Trophoblast cell (in vitro differentiated cells and primary cell): ENCODE measurements at regions not wholly inside any gene's neighbourhood (a gene's known extent, or its start where the extent isn't known, plus 50 kb on each side); places are given as distances from the start of the nearest gene placed in this dataset.

Source experiments
- DNase-seq, 2 donors: peaks; one replicate each; pipeline ENCODE4 v3.0.0-alpha.2; 2016
- H2AFZ ChIP-seq: 2 replicates; pipeline ENCODE4 v1.6.1; 2013; ENCODE audit warnings: low read length, moderate library complexity, mild to moderate bottlenecking; ENCODE audit not compliant: insufficient read depth, poor library complexity
- H2AK5ac ChIP-seq: 2 replicates; pipeline ENCODE4 v1.6.1; 2013; ENCODE audit warnings: mild to moderate bottlenecking, low read length
- H2BK120ac ChIP-seq: 2 replicates; pipeline ENCODE4 v1.6.1; 2013; ENCODE audit warnings: low read length, mild to moderate bottlenecking, moderate library complexity; ENCODE audit not compliant: insufficient read depth, poor library complexity
- H2BK12ac ChIP-seq: 2 replicates; pipeline ENCODE4 v1.6.1; 2013; ENCODE audit warnings: mild to moderate bottlenecking, low read length, moderate library complexity
- H2BK5ac ChIP-seq: 2 replicates; pipeline ENCODE4 v1.6.1; 2013; ENCODE audit warnings: low read length, low read depth, moderate library complexity, mild to moderate bottlenecking; ENCODE audit not compliant: poor library complexity
- H3K14ac ChIP-seq: 2 replicates; pipeline ENCODE4 v1.6.1; 2013; ENCODE audit warnings: mild to moderate bottlenecking, low read length
- H3K18ac ChIP-seq: 2 replicates; pipeline ENCODE4 v1.6.1; 2013; ENCODE audit warnings: mild to moderate bottlenecking, low read length
- H3K23ac ChIP-seq: 2 replicates; pipeline ENCODE4 v1.6.1; 2013; ENCODE audit warnings: low read length
- H3K27ac ChIP-seq: 2 replicates; pipeline ENCODE4 v1.5.1; 2013; ENCODE audit warnings: low read depth, mild to moderate bottlenecking, inconsistent platforms, low read length, moderate library complexity
- H3K27me3 ChIP-seq: 2 replicates; pipeline ENCODE4 v1.6.1; 2013; ENCODE audit warnings: inconsistent platforms, mild to moderate bottlenecking, low read length, moderate library complexity; ENCODE audit not compliant: insufficient read depth
- H3K36me3 ChIP-seq, 2 experiments: 1 replicate in 1 of 2; 2 replicates in 1 of 2; pipeline ENCODE4 v1.6.1; 2013; ENCODE audit warnings: low read length in 2 of 2, mild to moderate bottlenecking in 2 of 2, moderate library complexity in 1 of 2; ENCODE audit not compliant: insufficient read depth in 2 of 2, control insufficient read depth in 1 of 2
- H3K4ac ChIP-seq: 2 replicates; pipeline ENCODE4 v1.6.1; 2013; ENCODE audit warnings: low read depth, mild to moderate bottlenecking, low read length, moderate library complexity
- H3K4me1 ChIP-seq, 2 experiments: 1 replicate in 1 of 2; 2 replicates in 1 of 2; pipeline ENCODE4 v1.6.1; 2013; ENCODE audit warnings: low read length in 2 of 2, mild to moderate bottlenecking in 2 of 2, moderate library complexity in 1 of 2; ENCODE audit not compliant: insufficient read depth in 2 of 2, control insufficient read depth in 1 of 2
- H3K4me2 ChIP-seq: 2 replicates; pipeline ENCODE4 v1.6.1; 2013; ENCODE audit warnings: inconsistent platforms, mild to moderate bottlenecking, low read length, moderate library complexity
- H3K4me3 ChIP-seq: 2 replicates; pipeline ENCODE4 v1.5.1; 2013; ENCODE audit warnings: mild to moderate bottlenecking, low read depth, low read length, inconsistent platforms
- H3K79me1 ChIP-seq: one replicate; pipeline ENCODE4 v1.6.1; 2013; ENCODE audit warnings: low read length
- H3K79me2 ChIP-seq: 2 replicates; pipeline ENCODE4 v1.6.1; 2013; ENCODE audit warnings: low read length, mild to moderate bottlenecking; ENCODE audit not compliant: control insufficient read depth, insufficient read depth, poor library complexity
- H3K9ac ChIP-seq: 2 replicates; pipeline ENCODE4 v1.6.1; 2013; ENCODE audit warnings: mild to moderate bottlenecking, low read length
- H3K9me3 ChIP-seq: 2 replicates; pipeline ENCODE4 v1.6.1; 2013; ENCODE audit warnings: low read depth, mild to moderate bottlenecking, control low read depth, inconsistent platforms, low read length; ENCODE audit not compliant: insufficient read depth
- H4K12ac ChIP-seq: 2 replicates; pipeline ENCODE4 v1.6.1; 2013; ENCODE audit warnings: low read depth, mild to moderate bottlenecking, low read length, moderate library complexity
- H4K8ac ChIP-seq: 2 replicates; pipeline ENCODE4 v1.6.1; 2013; ENCODE audit warnings: low read depth, mild to moderate bottlenecking, low read length, moderate library complexity
- H4K91ac ChIP-seq: one replicate; pipeline ENCODE4 v1.6.1; 2013; ENCODE audit warnings: low read depth, mild to moderate bottlenecking, low read length, moderate library complexity
- WGBS: extraction: QIAGEN DNeasy Blood & Tissue Kit; methylation state at CpG from one replicate; pipeline ENCODE4 v1.1.7; 2013; ENCODE audit warnings: missing lambda C conversion rate; ENCODE audit not compliant: insufficient read length, insufficient coverage; ENCODE audit errors: extremely low coverage; 5-methylcytosine and 5-hydroxymethylcytosine counted together

GRCh38 chr5:39541920-39542319, 117.1 kb upstream of the DAB2 start:
- no peak overlapping the region for H3K4ac ChIP-seq

GRCh38 chr5:39539470-39539869, 114.7 kb upstream of the DAB2 start:
- Histone ChIP-seq H4K91ac (peak overlapping the region; percentile 83), H3K23ac (no peak overlapping the region), H3K9ac (no peak overlapping the region), H2BK12ac (no peak overlapping the region), H3K9me3 (no peaks in the 10 kb centered on the region), H2BK5ac (no peak overlapping the region), H4K8ac (peak overlapping the region; percentile 65), H3K4me2 (no peak overlapping the region), H2BK120ac (peak overlapping the region; percentile 31), H3K4ac (no peak overlapping the region), H3K79me1 (peaks cover 2% of the 10 kb centered on the region), H3K79me2 (no peaks in the 10 kb centered on the region), H3K4me1 (no peaks in the 10 kb centered on the region), H3K14ac (peak overlapping the region; percentile 34), H2AFZ (no peak overlapping the region), H3K36me3 (no peaks in the 10 kb centered on the region), H3K27ac (no peak overlapping the region), H3K4me3 (no peak overlapping the region), H3K27me3 (no peaks in the 10 kb centered on the region), H2AK5ac (no peak overlapping the region), H4K12ac (no peak overlapping the region), H3K18ac (no peak overlapping the region)
- DNase-seq = no peak
- WGBS = no CpG with 5 or more reads among the region's 3 CpGs

More at GRCh38 chr5:39541920-39542319, 117.1 kb upstream of the DAB2 start:
- WGBS = no CpG with 5 or more reads among the region's 5 CpGs
- H3K79me1 ChIP-seq = peaks cover 5% of the 10 kb centered on the region
- H2BK12ac ChIP-seq = no peak overlapping the region
- no peak overlapping the region for H2BK120ac ChIP-seq
- H4K12ac ChIP-seq = no peak overlapping the region
- H2BK5ac ChIP-seq = no peak overlapping the region
- H3K18ac ChIP-seq = no peak overlapping the region
- no peak overlapping the region for H3K27ac ChIP-seq
- no peak overlapping the region for H3K9ac ChIP-seq
- no peak overlapping the region for H2AFZ ChIP-seq
- no peaks in the 10 kb centered on the region for H3K4me1 ChIP-seq
- no peak overlapping the region for H3K4me2 ChIP-seq
- H3K27me3 ChIP-seq = no peaks in the 10 kb centered on the region
- no peak for DNase-seq
- no peak overlapping the region for H4K8ac ChIP-seq
- H4K91ac ChIP-seq = no peak overlapping the region
- no peaks in the 10 kb centered on the region for H3K9me3 ChIP-seq
- no peak overlapping the region for H2AK5ac ChIP-seq
- H3K79me2 ChIP-seq = no peaks in the 10 kb centered on the region
- no peak overlapping the region for H3K23ac ChIP-seq
- H3K4me3 ChIP-seq = no peak overlapping the region
- H3K36me3 ChIP-seq = no peaks in the 10 kb centered on the region
- H3K14ac ChIP-seq = no peak overlapping the region

GRCh38 chr5:39534690-39535089, 109.9 kb upstream of the DAB2 start:
- H2AK5ac ChIP-seq = no peak overlapping the region
- H4K8ac ChIP-seq = no peak overlapping the region
- no peak overlapping the region for H4K12ac ChIP-seq
- H2BK5ac ChIP-seq = no peak overlapping the region
- H3K36me3 ChIP-seq = no peaks in the 10 kb centered on the region
- peak overlapping the region; percentile 25 for H3K27ac ChIP-seq
- no peak overlapping the region for H3K4me3 ChIP-seq
- no peak overlapping the region for H3K14ac ChIP-seq
- H3K23ac ChIP-seq = no peak overlapping the region
- no CpG with 5 or more reads among the region's 3 CpGs for WGBS
- H3K9me3 ChIP-seq = no peaks in the 10 kb centered on the region
- peaks cover 2% of the 10 kb centered on the region for H3K79me1 ChIP-seq
- no peaks in the 10 kb centered on the region for H3K79me2 ChIP-seq
- peak in 1 of 2 donors; percentile 34 for DNase-seq
- H2BK120ac ChIP-seq = no peak overlapping the region
- H3K18ac ChIP-seq = no peak overlapping the region
- no peak overlapping the region for H2BK12ac ChIP-seq
- H3K4me1 ChIP-seq = peaks cover 0 to 4% of the 10 kb centered on the region in 2 experiments
- no peak overlapping the region for H3K4me2 ChIP-seq
- no peak overlapping the region for H3K4ac ChIP-seq
- no peaks in the 10 kb centered on the region for H3K27me3 ChIP-seq
- H2AFZ ChIP-seq = no peak overlapping the region
- no peak overlapping the region for H4K91ac ChIP-seq
- H3K9ac ChIP-seq = no peak overlapping the region

- Histone ChIP-seq H2BK12ac (no peak overlapping the region), H3K36me3 (no peaks in the 10 kb centered on the region), H3K14ac (no peak overlapping the region), H3K4me3 (no peak overlapping the region), H3K79me1 (no peaks in the 10 kb centered on the region), H3K79me2 (no peaks in the 10 kb centered on the region), H2BK120ac (no peak overlapping the region), H3K4me1 (peaks cover 0 to 4% of the 10 kb centered on the region in 2 experiments), H3K4ac (no peak overlapping the region), H3K9me3 (no peaks in the 10 kb centered on the region), H3K23ac (no peak overlapping the region), H3K4me2 (no peak overlapping the region), H2BK5ac (no peak overlapping the region), H2AK5ac (no peak overlapping the region), H3K27me3 (no peaks in the 10 kb centered on the region), H3K18ac (no peak overlapping the region), H4K91ac (peak overlapping the region; percentile 57), H3K27ac (peak overlapping the region; percentile 72), H3K9ac (no peak overlapping the region), H4K8ac (no peak overlapping the region), H4K12ac (no peak overlapping the region), H2AFZ (no peak overlapping the region)
- WGBS = no CpG with 5 or more reads among the region's 3 CpGs
- DNase-seq = peak; percentile 47 to 67
Measured at GRCh38 chr5:39533749-39534148, 109.0 kb upstream of the DAB2 start.
